Motor neuron (in vitro differentiated cells): ENCODE measurements at regions not wholly inside any gene's neighbourhood (a gene's known extent, or its start where the extent isn't known, plus 50 kb on each side); places are given as distances from the start of the nearest gene placed in this dataset.
"Not testable (repeated sequence)": the region's sequence is repeated elsewhere in the genome, so short reads cannot be mapped to it uniquely, and the experiment has no call there.

ENCODE experiments used
- ATAC-seq, 8 experiments: fragments of 200-7000 bp; cut with Tn5 transposase; replicated peaks in 6 of 8; 2 replicates each; pipeline ENCODE4 v1.8.0; 2021; ENCODE audit warnings: mild to moderate bottlenecking in 8 of 8, moderate library complexity in 8 of 8
- H3K27ac ChIP-seq, 2 donors: fragments of 250-450 bp; sonication (Bioruptor Pico); 2 replicates each; pipeline ENCODE4 v1.9.0; 2021; ENCODE audit warnings: antibody characterized with exemption in 2 of 2, mild to moderate bottlenecking in 2 of 2, moderate library complexity in 1 of 2
- H3K4me1 ChIP-seq, 2 donors: fragments of 250-450 bp; sonication (Bioruptor Pico); replicated peaks in 1 of 2; 2 replicates each; pipeline ENCODE4 v1.6.1; 2021; ENCODE audit warnings: antibody characterized with exemption in 2 of 2, mild to moderate bottlenecking in 2 of 2, moderate library complexity in 1 of 2
- H3K4me3 ChIP-seq, 5 donors: fragments of 250-450 bp; sonication (Bioruptor Pico); 2 replicates each; pipeline ENCODE4 v1.9.0; 2021; ENCODE audit warnings: antibody characterized with exemption in 5 of 5, mild to moderate bottlenecking in 5 of 5, moderate library complexity in 4 of 5
- WGBS, 10 experiments: fragments of 450-650 bp; shearing (Covaris generic); methylation state at CpG; one replicate each; pipeline ENCODE4 v1.0.0; 2022; 5-methylcytosine and 5-hydroxymethylcytosine counted together
- in situ Hi-C, 9 experiments: fragments of 400-800 bp; cut with MboI; loops; one replicate each; pipeline ENCODE4 v1.15.0; 2021; ENCODE audit warnings: low sequenced_read_pairs in 9 of 9, low pct_unique_long_range_greater_than_20kb in 2 of 9; ENCODE audit not compliant: unreplicated experiment in 9 of 9

GRCh38 chr9:67477465-67477864 is 381.3 kb upstream of the ANKRD20A1 start:
- no CpG with 5 or more reads among the region's 4 CpGs for WGBS, 10 experiments
- ATAC-seq, result peak in 5 of 8 experiments; percentile 55 to 81 (median 76)
- H3K4me1 ChIP-seq, H3K27ac ChIP-seq, H3K4me3 ChIP-seq, in situ Hi-C loops: not testable (repeated sequence)

- in situ Hi-C loops, H3K4me1 ChIP-seq, H3K4me3 ChIP-seq, H3K27ac ChIP-seq: not testable (repeated sequence)
- no CpG with 5 or more reads among the region's 5 CpGs for WGBS, 10 experiments
- ATAC-seq, result peak in 1 of 8 experiments; percentile 36
These were observed 388.0 kb upstream of the ANKRD20A1 start for GRCh38 chr9:67470739-67471138.

GRCh38 chr9:67468326-67468725 is 390.4 kb upstream of the ANKRD20A1 start:
- no CpG with 5 or more reads among the region's 1 CpG for WGBS, 10 experiments
- H3K4me1 ChIP-seq, H3K4me3 ChIP-seq, in situ Hi-C loops, H3K27ac ChIP-seq: not testable (repeated sequence)
- peak in 2 of 8 experiments; percentile 46 to 73 for ATAC-seq

GRCh38 chr9:67461796-67462757 is 396.7 kb upstream of the ANKRD20A1 start:
- H3K4me1 ChIP-seq, H3K4me3 ChIP-seq, in situ Hi-C loops, H3K27ac ChIP-seq: not testable (repeated sequence)
- ATAC-seq, result peak in 5 of 8 experiments; percentile 48 to 91 (median 78)
- no CpG with 5 or more reads among the region's 25 CpGs for WGBS, 10 experiments

GRCh38 chr9:67452941-67453340 is 405.8 kb upstream of the ANKRD20A1 start:
- ATAC-seq, in situ Hi-C loops, H3K4me3 ChIP-seq, H3K4me1 ChIP-seq, H3K27ac ChIP-seq: not testable (repeated sequence)
- no CpG with 5 or more reads among the region's 3 CpGs for WGBS, 10 experiments

- H3K27ac ChIP-seq, H3K4me1 ChIP-seq, in situ Hi-C loops, H3K4me3 ChIP-seq: not testable (repeated sequence)
- WGBS, 10 experiments, result no CpG with 5 or more reads among the region's 3 CpGs
- ATAC-seq, result peak in 1 of 8 experiments; percentile 58
These were observed 416.4 kb upstream of the ANKRD20A1 start for GRCh38 chr9:67442313-67442712.

GRCh38 chr9:67437011-67437410 is 421.7 kb upstream of the ANKRD20A1 start:
- no CpG with 5 or more reads among the region's 3 CpGs for WGBS, 10 experiments
- H3K4me1 ChIP-seq, H3K4me3 ChIP-seq, H3K27ac ChIP-seq, in situ Hi-C loops: not testable (repeated sequence)
- ATAC-seq, result peak in 3 of 8 experiments; percentile 48 to 59 (median 53)

GRCh38 chr9:67424881-67425280 is 432.5 kb upstream of the SPATA31A3 start:
- H3K4me1 ChIP-seq, in situ Hi-C loops, H3K27ac ChIP-seq, H3K4me3 ChIP-seq, ATAC-seq: not testable (repeated sequence)
- no CpG with 5 or more reads among the region's 4 CpGs for WGBS, 10 experiments

- H3K4me3 ChIP-seq, in situ Hi-C loops, H3K27ac ChIP-seq, H3K4me1 ChIP-seq: not testable (repeated sequence)
- ATAC-seq, result peak in 1 of 8 experiments; percentile 18
- WGBS, 10 experiments, result no CpG with 5 or more reads among the region's 9 CpGs
These were observed 430.8 kb upstream of the SPATA31A3 start for GRCh38 chr9:67423049-67423728.

- WGBS, 10 experiments, result no CpG with 5 or more reads among the region's 4 CpGs
These were observed 426.2 kb upstream of the SPATA31A3 start for GRCh38 chr9:67418496-67419079.

GRCh38 chr9:67417341-67417983 is 425.1 kb upstream of the SPATA31A3 start:
- in situ Hi-C loops, H3K4me3 ChIP-seq, H3K27ac ChIP-seq, H3K4me1 ChIP-seq: not testable (repeated sequence)
- ATAC-seq, result peak in 5 of 8 experiments; percentile 60 to 90 (median 77)
- no CpG with 5 or more reads among the region's 7 CpGs for WGBS, 10 experiments

More at GRCh38 chr9:67418496-67419079, 426.2 kb upstream of the SPATA31A3 start:
- H3K27ac ChIP-seq, ATAC-seq, H3K4me3 ChIP-seq, H3K4me1 ChIP-seq, in situ Hi-C loops: not testable (repeated sequence)

GRCh38 chr9:67416639-67417038 is 424.3 kb upstream of the SPATA31A3 start:
- ATAC-seq, H3K27ac ChIP-seq, in situ Hi-C loops, H3K4me3 ChIP-seq, H3K4me1 ChIP-seq: not testable (repeated sequence)
- WGBS, 10 experiments, result no CpG with 5 or more reads among the region's 6 CpGs
